Activated naive CD8-positive, alpha-beta T cell (primary cell): ENCODE measurements at regions not wholly inside any gene's neighbourhood (a gene's known extent, or its start where the extent isn't known, plus 50 kb on each side); places are given as distances from the start of the nearest gene placed in this dataset.
"Not testable (repeated sequence)": the region's sequence is repeated elsewhere in the genome, so short reads cannot be mapped to it uniquely, and the experiment has no call there.

Source experiments
- H3K27ac Mint-ChIP-seq: one replicate; pipeline ENCODE4 v1.8.0; 2021; ENCODE audit warnings: mixed read lengths
- H3K27me3 Mint-ChIP-seq: one replicate; pipeline ENCODE4 v1.8.0; 2021; ENCODE audit warnings: mixed read lengths
- H3K36me3 Mint-ChIP-seq: one replicate; pipeline ENCODE4 v1.8.0; 2021; ENCODE audit warnings: mixed read lengths
- H3K4me1 Mint-ChIP-seq: one replicate; pipeline ENCODE4 v1.8.0; 2021; ENCODE audit warnings: low read depth, mixed read lengths
- H3K4me3 Mint-ChIP-seq: one replicate; pipeline ENCODE4 v1.8.0; 2021; ENCODE audit warnings: mild to moderate bottlenecking, mixed read lengths
- H3K9me3 Mint-ChIP-seq: one replicate; pipeline ENCODE4 v1.8.0; 2021; ENCODE audit warnings: low read depth, mixed read lengths

- Mint-ChIP-seq H3K9me3 (peaks cover 8% of the 10 kb centered on the region), H3K27me3 (no peaks in the 10 kb centered on the region), H3K4me1 (no peaks in the 10 kb centered on the region), H3K4me3 (no peak overlapping the region), H3K36me3 (no peaks in the 10 kb centered on the region), H3K27ac (no peak overlapping the region)
Observed at GRCh38 chr1:95657248-95657647, 423.2 kb downstream of the RWDD3 start.

- no peak overlapping the region for H3K4me3 Mint-ChIP-seq
- H3K27ac Mint-ChIP-seq, result no peak overlapping the region
- H3K36me3 Mint-ChIP-seq, result no peaks in the 10 kb centered on the region
- H3K4me1 Mint-ChIP-seq, result no peaks in the 10 kb centered on the region
- peaks cover 8% of the 10 kb centered on the region for H3K9me3 Mint-ChIP-seq
- no peaks in the 10 kb centered on the region for H3K27me3 Mint-ChIP-seq
Observed at GRCh38 chr1:95659166-95659565, 425.2 kb downstream of the RWDD3 start.

- Mint-ChIP-seq H3K27me3 (no peaks in the 10 kb centered on the region), H3K27ac (no peak overlapping the region), H3K9me3 (peaks cover 8% of the 10 kb centered on the region), H3K4me1 (no peaks in the 10 kb centered on the region), H3K36me3 (no peaks in the 10 kb centered on the region), H3K4me3 (no peak overlapping the region)
Observed at GRCh38 chr1:95659588-95659987, 425.6 kb downstream of the RWDD3 start.

- no peaks in the 10 kb centered on the region for H3K36me3 Mint-ChIP-seq
- no peaks in the 10 kb centered on the region for H3K27me3 Mint-ChIP-seq
- H3K27ac Mint-ChIP-seq, result no peak overlapping the region
- H3K9me3 Mint-ChIP-seq, result peaks cover 8% of the 10 kb centered on the region
- no peaks in the 10 kb centered on the region for H3K4me1 Mint-ChIP-seq
- no peak overlapping the region for H3K4me3 Mint-ChIP-seq
Observed at GRCh38 chr1:95660736-95661135, 426.7 kb downstream of the RWDD3 start.

- H3K27me3 Mint-ChIP-seq, H3K36me3 Mint-ChIP-seq: not testable (repeated sequence)
Observed at GRCh38 chr1:95663530-95663929, 429.5 kb downstream of the RWDD3 start.

GRCh38 chr1:95668165-95668564, 434.2 kb downstream of the RWDD3 start:
- peaks cover 5% of the 10 kb centered on the region for H3K9me3 Mint-ChIP-seq
- H3K4me3 Mint-ChIP-seq, result no peak overlapping the region

More at GRCh38 chr1:95663530-95663929, 429.5 kb downstream of the RWDD3 start:
- not testable (repeated sequence) for H3K27ac Mint-ChIP-seq, H3K4me3 Mint-ChIP-seq, H3K4me1 Mint-ChIP-seq
- peaks cover 12% of the 10 kb centered on the region for H3K9me3 Mint-ChIP-seq

GRCh38 chr1:95669638-95670037, 435.6 kb downstream of the RWDD3 start:
- not testable (repeated sequence) for H3K36me3 Mint-ChIP-seq, H3K4me1 Mint-ChIP-seq, H3K27ac Mint-ChIP-seq, H3K27me3 Mint-ChIP-seq, H3K4me3 Mint-ChIP-seq
- peaks cover 12% of the 10 kb centered on the region for H3K9me3 Mint-ChIP-seq

More at GRCh38 chr1:95668165-95668564, 434.2 kb downstream of the RWDD3 start:
- H3K27ac Mint-ChIP-seq, result no peak overlapping the region
- no peaks in the 10 kb centered on the region for H3K27me3 Mint-ChIP-seq
- H3K36me3 Mint-ChIP-seq, result no peaks in the 10 kb centered on the region
- no peaks in the 10 kb centered on the region for H3K4me1 Mint-ChIP-seq

GRCh38 chr1:95671098-95671497, 437.1 kb downstream of the RWDD3 start:
- no peaks in the 10 kb centered on the region for H3K4me1 Mint-ChIP-seq
- peaks cover 12% of the 10 kb centered on the region for H3K9me3 Mint-ChIP-seq
- H3K36me3 Mint-ChIP-seq, result no peaks in the 10 kb centered on the region
- H3K27me3 Mint-ChIP-seq, result no peaks in the 10 kb centered on the region
- no peak overlapping the region for H3K27ac Mint-ChIP-seq
- no peak overlapping the region for H3K4me3 Mint-ChIP-seq

GRCh38 chr1:95679262-95679661, 445.3 kb downstream of the RWDD3 start:
- Mint-ChIP-seq H3K4me1 (no peaks in the 10 kb centered on the region), H3K36me3 (no peaks in the 10 kb centered on the region), H3K27ac (no peak overlapping the region), H3K4me3 (no peak overlapping the region), H3K27me3 (no peaks in the 10 kb centered on the region), H3K9me3 (peaks cover 4% of the 10 kb centered on the region)

- no peak overlapping the region for H3K27ac Mint-ChIP-seq
- no peaks in the 10 kb centered on the region for H3K36me3 Mint-ChIP-seq
- no peaks in the 10 kb centered on the region for H3K4me1 Mint-ChIP-seq
- no peaks in the 10 kb centered on the region for H3K9me3 Mint-ChIP-seq
- H3K4me3 Mint-ChIP-seq, result no peak overlapping the region
- H3K27me3 Mint-ChIP-seq, result no peaks in the 10 kb centered on the region
Observed at GRCh38 chr1:95685081-95685480, 451.1 kb downstream of the RWDD3 start.

GRCh38 chr1:95686217-95686616, 452.2 kb downstream of the RWDD3 start:
- H3K36me3 Mint-ChIP-seq, result no peaks in the 10 kb centered on the region
- no peaks in the 10 kb centered on the region for H3K27me3 Mint-ChIP-seq
- no peak overlapping the region for H3K27ac Mint-ChIP-seq
- H3K9me3 Mint-ChIP-seq, result peaks cover under 1% of the 10 kb centered on the region
- no peak overlapping the region for H3K4me3 Mint-ChIP-seq
- H3K4me1 Mint-ChIP-seq, result no peaks in the 10 kb centered on the region

GRCh38 chr1:95699149-95699953, 465.3 kb downstream of the RWDD3 start:
- H3K9me3 Mint-ChIP-seq, result peaks cover 17% of the 10 kb centered on the region
- no peaks in the 10 kb centered on the region for H3K4me1 Mint-ChIP-seq
- H3K36me3 Mint-ChIP-seq, result no peaks in the 10 kb centered on the region
- H3K4me3 Mint-ChIP-seq, result no peak overlapping the region
- H3K27ac Mint-ChIP-seq, result no peak overlapping the region
- no peaks in the 10 kb centered on the region for H3K27me3 Mint-ChIP-seq

GRCh38 chr1:95701450-95702173, 467.6 kb downstream of the RWDD3 start:
- Mint-ChIP-seq H3K27me3 (no peaks in the 10 kb centered on the region), H3K4me1 (no peaks in the 10 kb centered on the region), H3K36me3 (no peaks in the 10 kb centered on the region), H3K27ac (no peak overlapping the region), H3K4me3 (no peak overlapping the region), H3K9me3 (peaks cover 24% of the 10 kb centered on the region)

GRCh38 chr1:95703046-95703445, 469.0 kb downstream of the RWDD3 start:
- Mint-ChIP-seq H3K4me1 (no peaks in the 10 kb centered on the region), H3K27ac (no peak overlapping the region), H3K36me3 (no peaks in the 10 kb centered on the region), H3K4me3 (no peak overlapping the region), H3K9me3 (peaks cover 24% of the 10 kb centered on the region), H3K27me3 (no peaks in the 10 kb centered on the region)

- H3K27me3 Mint-ChIP-seq, result no peaks in the 10 kb centered on the region
- no peaks in the 10 kb centered on the region for H3K9me3 Mint-ChIP-seq
- H3K27ac Mint-ChIP-seq, result no peak overlapping the region
- H3K4me1 Mint-ChIP-seq, result no peaks in the 10 kb centered on the region
- H3K36me3 Mint-ChIP-seq, result no peaks in the 10 kb centered on the region
- no peak overlapping the region for H3K4me3 Mint-ChIP-seq
Observed at GRCh38 chr1:95716097-95716496, 482.1 kb downstream of the RWDD3 start.
